Activated B cell treated with CpG ODN at 0.5 μM for 24 hours (primary cell): ENCODE measurements at regions not wholly inside any gene's neighbourhood (a gene's known extent, or its start where the extent isn't known, plus 50 kb on each side); places are given as distances from the start of the nearest gene placed in this dataset.

Experiments
- ATAC-seq: fragments of 200-7000 bp; cut with Tn5 transposase; one replicate; pipeline ENCODE4 v1.10.0; 2021; ENCODE audit warnings: low read depth, mild to moderate bottlenecking, moderate library complexity
- CTCF ChIA-PET: fragments of 350-600 bp; sonication (Branson Sonifier 250); formaldehyde crosslinking; loops from one replicate; lab custom pipeline; 2021; ENCODE audit warnings: antibody characterized with exemption; lab: Charles Lee
- POLR2A ChIA-PET: fragments of 350-600 bp; sonication (Branson Sonifier 250); formaldehyde crosslinking; loops from one replicate; lab custom pipeline; 2021; ENCODE audit warnings: antibody characterized with exemption; lab: Charles Lee
- DNase-seq: peaks from one replicate; pipeline ENCODE4 v3.0.0; 2022
- H3K27ac Mint-ChIP-seq: one replicate; pipeline ENCODE4 v1.8.0; 2020; ENCODE audit warnings: mixed read lengths
- H3K27me3 Mint-ChIP-seq: one replicate; pipeline ENCODE4 v1.8.0; 2021; ENCODE audit warnings: mixed read lengths
- H3K36me3 Mint-ChIP-seq: one replicate; pipeline ENCODE4 v1.8.0; 2021; ENCODE audit warnings: low read depth, mixed read lengths
- H3K4me1 Mint-ChIP-seq: one replicate; pipeline ENCODE4 v1.8.0; 2021; ENCODE audit warnings: mixed read lengths
- H3K4me3 Mint-ChIP-seq: one replicate; pipeline ENCODE4 v1.8.0; 2020; ENCODE audit warnings: mild to moderate bottlenecking, mixed read lengths
- H3K9me3 Mint-ChIP-seq: one replicate; pipeline ENCODE4 v1.8.0; 2020; ENCODE audit warnings: mixed read lengths
- CTCF ChIP-seq: fragments of 200-600 bp; IDR thresholded peaks from one replicate; pipeline ENCODE4 v1.8.0; 2022; ENCODE audit warnings: antibody characterized with exemption, mild to moderate bottlenecking
- intact Hi-C: fragments of 100-400 bp; cut with micrococcal nuclease; formaldehyde crosslinking; loops from one replicate; pipeline ENCODE4 v1.15.1; 2024

- ChIA-PET POLR2A (no interaction called here), CTCF (no interaction called here)
- no peak for ATAC-seq
- H3K4me1 Mint-ChIP-seq = no peaks in the 10 kb centered on the region
- H3K27ac Mint-ChIP-seq = no peak overlapping the region
- H3K27me3 Mint-ChIP-seq = no peaks in the 10 kb centered on the region
- intact Hi-C loops = no loop called here
- TF ChIP-seq CTCF = no peak
- no peak overlapping the region for H3K4me3 Mint-ChIP-seq
- DNase-seq = no peak
- H3K9me3 Mint-ChIP-seq = no peaks in the 10 kb centered on the region
- no peaks in the 10 kb centered on the region for H3K36me3 Mint-ChIP-seq
Observed at GRCh38 chr9:7246917-7247522, 489.2 kb downstream of the KDM4C start.

DNA sequence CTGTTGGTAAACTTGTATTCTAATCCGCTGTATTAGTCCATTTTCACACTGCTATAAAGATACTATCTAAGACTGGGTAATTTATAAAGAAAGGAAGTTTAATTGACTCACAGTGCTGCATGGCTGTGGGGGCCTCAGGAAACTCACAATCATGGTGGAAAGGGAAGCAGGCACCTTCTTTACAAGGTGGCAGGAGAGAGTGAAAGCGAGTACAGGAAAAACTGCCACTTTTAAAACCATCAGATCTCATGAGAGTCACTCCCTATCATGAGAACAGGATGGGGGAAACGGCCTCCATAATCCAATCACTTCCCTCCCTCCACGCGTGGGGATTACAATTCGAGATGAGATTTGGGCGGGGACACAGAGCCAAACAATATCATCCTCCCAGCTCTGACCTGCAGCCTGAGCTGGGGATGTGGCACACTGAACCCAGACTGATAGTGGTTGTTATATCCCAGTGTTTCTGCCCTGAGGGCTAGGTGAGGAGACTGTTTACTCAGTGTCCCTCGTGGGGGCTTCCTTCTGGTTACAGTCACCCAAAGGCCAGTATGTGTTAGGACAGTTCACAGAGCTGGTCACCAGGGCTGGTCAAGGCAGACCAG is 488.3 kb downstream of the KDM4C start:
- H3K36me3 Mint-ChIP-seq = no peaks in the 10 kb centered on the region
- H3K27me3 Mint-ChIP-seq = no peaks in the 10 kb centered on the region
- CTCF ChIA-PET = no interaction called here
- H3K27ac Mint-ChIP-seq = no peak overlapping the region
- H3K9me3 Mint-ChIP-seq = no peaks in the 10 kb centered on the region
- intact Hi-C loops = no loop called here
- no peak for DNase-seq
- H3K4me1 Mint-ChIP-seq = no peaks in the 10 kb centered on the region
- no peak for TF ChIP-seq CTCF
- POLR2A ChIA-PET = no interaction called here
- ATAC-seq = no peak
- no peak overlapping the region for H3K4me3 Mint-ChIP-seq

DNA sequence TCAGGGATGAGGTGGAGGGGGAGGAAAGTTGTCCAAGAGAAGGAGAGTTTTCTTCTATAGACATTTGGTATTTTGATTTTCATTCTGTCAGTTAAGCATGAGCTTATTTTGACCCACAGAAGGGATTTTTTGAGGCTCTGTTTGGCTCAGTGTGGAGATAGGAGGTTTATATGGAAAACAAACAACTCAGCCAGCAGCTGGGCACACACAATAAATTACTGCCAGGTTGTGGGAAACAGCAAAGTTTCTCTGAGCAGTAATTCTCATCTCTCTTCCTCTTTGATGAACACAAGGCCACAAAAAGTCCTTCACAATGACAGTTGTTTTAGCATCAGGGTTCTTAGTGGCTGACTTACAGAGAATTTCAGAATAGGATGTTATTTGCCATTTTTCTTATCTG is 486.1 kb downstream of the KDM4C start:
- ChIA-PET POLR2A (no interaction called here), CTCF (no interaction called here)
- no peak for ATAC-seq
- no peaks in the 10 kb centered on the region for H3K27me3 Mint-ChIP-seq
- H3K27ac Mint-ChIP-seq = no peak overlapping the region
- TF ChIP-seq CTCF = no peak
- no peaks in the 10 kb centered on the region for H3K36me3 Mint-ChIP-seq
- intact Hi-C loops = no loop called here
- DNase-seq = no peak
- peaks cover 2% of the 10 kb centered on the region for H3K9me3 Mint-ChIP-seq
- H3K4me1 Mint-ChIP-seq = no peaks in the 10 kb centered on the region
- no peak overlapping the region for H3K4me3 Mint-ChIP-seq

- no peak overlapping the region for H3K4me3 Mint-ChIP-seq
- TF ChIP-seq CTCF = no peak
- no peak for ATAC-seq
- H3K4me1 Mint-ChIP-seq = no peaks in the 10 kb centered on the region
- DNase-seq = no peak
- intact Hi-C loops = no loop called here
- H3K27ac Mint-ChIP-seq = no peak overlapping the region
- peaks cover 2% of the 10 kb centered on the region for H3K9me3 Mint-ChIP-seq
- no peaks in the 10 kb centered on the region for H3K36me3 Mint-ChIP-seq
- H3K27me3 Mint-ChIP-seq = no peaks in the 10 kb centered on the region
- ChIA-PET POLR2A (no interaction called here), CTCF (no interaction called here)
Observed at GRCh38 chr9:7242126-7242525, 484.4 kb downstream of the KDM4C start.

GRCh38 chr9:7241694-7242093 is 483.9 kb downstream of the KDM4C start:
- Mint-ChIP-seq H3K4me1 (no peaks in the 10 kb centered on the region), H3K4me3 (no peak overlapping the region), H3K36me3 (no peaks in the 10 kb centered on the region), H3K27ac (no peak overlapping the region), H3K27me3 (no peaks in the 10 kb centered on the region), H3K9me3 (peaks cover 2% of the 10 kb centered on the region)
- TF ChIP-seq CTCF = no peak
- intact Hi-C loops = no loop called here
- ATAC-seq = no peak
- ChIA-PET CTCF (no interaction called here), POLR2A (no interaction called here)
- DNase-seq = no peak
